Mammary epithelial cell (primary cell): ENCODE measurements at regions not wholly inside any gene's neighbourhood (a gene's known extent, or its start where the extent isn't known, plus 50 kb on each side); places are given as distances from the start of the nearest gene placed in this dataset.

ENCODE experiments used
- EZH2 ChIP-seq: IDR thresholded peaks from 2 replicates; pipeline ENCODE4 v1.6.1; 2012; ENCODE audit warnings: low read length, inconsistent platforms, borderline replicate concordance
- TF ChIP-seq, protein P1 (sequence below), 2 donors: IDR thresholded peaks in 1 of 2; conservative IDR thresholded peaks in 1 of 2; 2 replicates each; pipeline ENCODE4 v1.5.1; 2011 to 2012; ENCODE audit warnings: inconsistent platforms in 2 of 2, low read length in 2 of 2, mild to moderate bottlenecking in 2 of 2, control low read depth in 1 of 2, low read depth in 1 of 2; ENCODE audit not compliant: insufficient read depth in 1 of 2; ENCODE audit errors: extremely low read depth in 1 of 2

DNA sequence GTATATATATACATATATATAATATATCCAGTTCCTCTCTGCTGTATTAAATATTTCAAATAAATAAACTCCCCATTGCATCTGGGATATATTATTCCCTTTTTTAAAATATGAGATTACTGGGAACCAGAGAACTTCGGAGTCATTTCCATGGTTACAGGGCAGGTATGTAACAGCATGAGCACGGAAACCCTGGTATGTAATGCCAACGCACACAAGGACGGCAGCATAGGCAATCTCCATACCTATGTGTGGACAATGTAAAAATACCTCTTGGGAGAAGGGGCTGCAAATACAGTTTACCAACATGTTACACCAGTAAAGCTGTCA is 62.8 kb downstream of the NUDT10 start:
- TF ChIP-seq, protein P1, sequence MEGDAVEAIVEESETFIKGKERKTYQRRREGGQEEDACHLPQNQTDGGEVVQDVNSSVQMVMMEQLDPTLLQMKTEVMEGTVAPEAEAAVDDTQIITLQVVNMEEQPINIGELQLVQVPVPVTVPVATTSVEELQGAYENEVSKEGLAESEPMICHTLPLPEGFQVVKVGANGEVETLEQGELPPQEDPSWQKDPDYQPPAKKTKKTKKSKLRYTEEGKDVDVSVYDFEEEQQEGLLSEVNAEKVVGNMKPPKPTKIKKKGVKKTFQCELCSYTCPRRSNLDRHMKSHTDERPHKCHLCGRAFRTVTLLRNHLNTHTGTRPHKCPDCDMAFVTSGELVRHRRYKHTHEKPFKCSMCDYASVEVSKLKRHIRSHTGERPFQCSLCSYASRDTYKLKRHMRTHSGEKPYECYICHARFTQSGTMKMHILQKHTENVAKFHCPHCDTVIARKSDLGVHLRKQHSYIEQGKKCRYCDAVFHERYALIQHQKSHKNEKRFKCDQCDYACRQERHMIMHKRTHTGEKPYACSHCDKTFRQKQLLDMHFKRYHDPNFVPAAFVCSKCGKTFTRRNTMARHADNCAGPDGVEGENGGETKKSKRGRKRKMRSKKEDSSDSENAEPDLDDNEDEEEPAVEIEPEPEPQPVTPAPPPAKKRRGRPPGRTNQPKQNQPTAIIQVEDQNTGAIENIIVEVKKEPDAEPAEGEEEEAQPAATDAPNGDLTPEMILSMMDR (conservative IDR thresholded peaks at IDR 0.05 in 1 of 2, IDR thresholded peaks at IDR 0.05 in 1 of 2; ENCODE audit: extremely low read depth in 1 of 2, insufficient read depth in 1 of 2, low read depth in 1 of 2, low read length in 2 of 2): no peak
- no peak for TF ChIP-seq EZH2
